ENCODE measurements at regions not wholly inside any gene's neighbourhood (a gene's known extent, or its start where the extent isn't known, plus 50 kb on each side); places are given as distances from the start of the nearest gene placed in this dataset.
A peak's percentile ranks its signal among the peaks of the same experiment; 100 is the strongest.

GRCh38 chr7:125678771-125679170, 749.1 kb upstream of the POT1 start:
- intact Hi-C loops (cut with DNase I) = no loop called here

DNA sequence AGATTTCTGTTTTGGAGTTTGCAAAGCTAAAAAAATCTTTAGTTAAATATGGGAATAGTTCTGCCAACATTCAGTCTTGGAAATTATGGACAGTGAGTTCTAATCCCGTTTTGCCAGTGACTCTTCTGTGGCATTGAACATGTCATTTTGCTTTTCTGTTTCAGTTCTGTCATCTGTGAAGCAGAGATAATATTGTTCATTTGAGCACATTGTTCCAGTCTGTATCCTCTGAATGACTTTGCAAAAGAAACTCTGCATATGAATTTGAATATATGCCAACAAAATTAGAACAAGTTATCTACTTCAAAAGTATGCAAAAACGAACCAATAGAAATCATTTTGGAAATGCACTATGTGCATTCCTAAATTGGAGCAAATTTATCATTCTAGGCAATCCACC, 746.0 kb upstream of the POT1 start:
- DNase-seq = no peak
- intact Hi-C loops (cut with DNase I) = no loop called here

More at GRCh38 chr7:125678771-125679170, 749.1 kb upstream of the POT1 start:
- DNase-seq = no peak

- intact Hi-C loops (cut with DNase I) = no loop called here
- no peak for DNase-seq
Measured at GRCh38 chr7:125675169-125675568, 745.5 kb upstream of the POT1 start.

GRCh38 chr7:125670926-125671572, 741.4 kb upstream of the POT1 start:
- DNase-seq = no peak
- intact Hi-C loops (cut with DNase I) = loop anchor here (2.0 kb wide), 1 partner anchor 610 kb away; no protein-coding TSS in a partner anchor

GRCh38 chr7:125668321-125668993, 738.8 kb upstream of the POT1 start:
- no peak for DNase-seq
- intact Hi-C loops (cut with DNase I) = no loop called here

DNA sequence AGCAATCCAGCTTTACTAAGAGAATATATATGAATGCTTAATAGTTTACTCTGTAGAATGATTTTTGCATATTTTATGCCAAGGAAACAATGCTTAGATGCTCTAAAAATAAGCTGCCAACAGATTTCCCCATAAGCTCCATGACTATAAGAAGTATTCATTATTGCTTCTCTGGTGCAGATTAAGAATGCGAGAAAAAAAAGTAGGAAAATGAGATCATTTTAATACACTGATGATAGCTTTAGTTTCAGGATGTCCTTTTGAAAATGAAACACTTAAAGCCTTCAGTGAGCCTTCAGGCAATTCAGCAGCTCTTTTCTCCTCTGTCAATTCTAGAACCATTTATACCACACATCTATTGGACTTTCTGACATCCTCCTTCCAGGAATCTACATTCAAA, 735.0 kb upstream of the POT1 start:
- intact Hi-C loops (cut with DNase I) = no loop called here
- DNase-seq = no peak

GRCh38 chr7:125663961-125664360, 734.3 kb upstream of the POT1 start:
- no peak for DNase-seq
- intact Hi-C loops (cut with DNase I) = no loop called here

DNA sequence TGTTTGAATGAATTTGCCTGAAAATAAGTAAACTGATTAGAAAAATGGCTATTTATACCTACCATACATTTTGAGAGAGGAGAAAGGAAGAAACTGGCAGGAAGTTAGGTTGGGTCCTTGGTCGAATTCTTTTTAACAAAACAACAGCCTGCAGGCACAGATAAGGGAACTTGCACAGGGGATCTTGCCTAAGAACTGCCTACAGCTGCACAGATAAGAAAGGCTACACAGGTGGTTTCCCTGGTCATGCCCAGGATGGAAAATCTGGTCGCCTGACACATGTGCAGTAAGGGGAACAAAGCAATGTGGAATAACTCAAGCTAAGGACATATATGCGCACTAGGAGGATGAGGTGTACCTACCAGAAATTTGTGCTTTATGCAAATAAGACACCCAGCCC, 732.1 kb upstream of the POT1 start:
- intact Hi-C loops (cut with DNase I) = no loop called here
- no peak for DNase-seq

- intact Hi-C loops (cut with DNase I) = no loop called here
Measured at GRCh38 chr7:125661006-125661405, 731.4 kb upstream of the POT1 start.

GRCh38 chr7:125654076-125654475, 724.5 kb upstream of the POT1 start:
- intact Hi-C loops (cut with DNase I) = no loop called here
- no peak for DNase-seq

More at GRCh38 chr7:125661006-125661405, 731.4 kb upstream of the POT1 start:
- no peak for DNase-seq

DNA sequence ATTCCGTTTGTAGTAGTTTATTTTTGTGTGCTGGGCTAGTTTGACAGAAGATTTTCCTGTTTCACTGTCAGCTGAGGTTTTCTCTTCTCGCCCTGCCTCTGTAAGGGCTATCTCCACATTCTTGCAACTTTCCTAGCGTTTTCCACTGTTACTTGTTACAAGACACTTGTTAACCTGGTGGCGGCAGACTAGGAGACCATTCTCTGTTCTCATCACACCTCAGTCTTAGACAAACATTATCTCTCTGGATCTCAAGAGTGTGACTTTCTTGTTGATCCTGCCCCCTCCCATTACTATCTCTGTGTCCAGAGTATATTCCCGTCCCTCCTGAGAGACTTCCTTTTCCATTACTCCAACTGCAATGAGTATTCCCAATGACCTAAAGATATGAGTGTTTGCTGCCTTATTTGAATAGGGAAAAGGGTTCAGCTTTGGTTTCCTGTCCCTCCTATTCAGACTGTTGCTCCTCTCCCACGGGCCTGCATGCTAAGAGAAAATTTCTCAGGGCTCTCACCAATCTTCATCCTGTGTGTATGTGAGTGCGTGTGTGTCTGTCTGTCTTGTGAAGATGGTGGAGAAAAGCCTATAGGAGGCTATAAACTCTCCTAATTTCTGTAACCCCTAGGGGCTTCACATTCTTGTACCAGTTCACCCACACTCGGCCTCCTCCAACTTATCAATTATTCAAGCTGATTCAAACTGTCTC, 722.4 kb upstream of the POT1 start:
- intact Hi-C loops (cut with DNase I) = no loop called here
- no peak for DNase-seq

DNA sequence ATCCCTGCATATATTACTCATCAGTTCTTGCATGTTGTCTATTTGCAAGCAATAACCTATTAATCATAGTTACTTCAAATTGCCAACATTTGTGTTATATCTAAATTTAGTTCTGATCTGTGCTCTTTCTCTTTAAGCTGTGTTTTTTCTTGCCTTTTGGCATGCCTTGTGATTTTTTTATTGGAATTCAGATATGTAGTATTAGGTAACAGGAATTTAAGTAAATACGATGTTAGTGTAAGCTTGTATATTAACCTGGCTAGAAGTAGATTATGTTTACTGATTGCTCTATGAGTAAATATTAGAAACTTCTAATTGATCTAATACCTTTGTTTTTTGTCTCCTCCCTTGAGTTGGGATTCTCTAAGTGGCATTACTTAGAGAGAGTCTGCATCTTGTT, 718.9 kb upstream of the POT1 start:
- intact Hi-C loops (cut with DNase I) = no loop called here
- DNase-seq = no peak

- DNase-seq = no peak
- intact Hi-C loops (cut with DNase I) = no loop called here
Measured at GRCh38 chr7:125645770-125646169, 716.1 kb upstream of the POT1 start.

DNA sequence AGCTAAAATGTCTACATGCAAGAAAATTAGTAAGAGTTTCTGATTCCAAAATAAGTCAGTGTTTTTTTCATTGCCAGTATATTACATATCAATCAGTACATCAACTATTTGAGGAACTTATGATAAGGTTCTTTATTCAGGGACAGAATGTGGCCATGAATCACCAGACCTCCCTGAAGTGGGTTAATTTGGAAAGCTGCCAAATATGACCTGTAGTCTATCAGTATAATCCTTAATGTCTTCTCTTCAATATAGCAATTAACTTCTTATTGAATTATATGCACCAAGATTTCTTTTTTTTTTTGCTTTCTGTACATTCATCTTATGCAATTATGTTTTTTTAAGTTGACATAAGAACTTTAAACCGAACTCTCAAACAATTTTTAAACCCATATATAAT, 714.5 kb upstream of the POT1 start:
- intact Hi-C loops (cut with DNase I) = no loop called here
- DNase-seq = no peak

- no peak for DNase-seq
- intact Hi-C loops (cut with DNase I) = no loop called here
Measured at GRCh38 chr7:125643302-125643701, 713.7 kb upstream of the POT1 start.

DNA sequence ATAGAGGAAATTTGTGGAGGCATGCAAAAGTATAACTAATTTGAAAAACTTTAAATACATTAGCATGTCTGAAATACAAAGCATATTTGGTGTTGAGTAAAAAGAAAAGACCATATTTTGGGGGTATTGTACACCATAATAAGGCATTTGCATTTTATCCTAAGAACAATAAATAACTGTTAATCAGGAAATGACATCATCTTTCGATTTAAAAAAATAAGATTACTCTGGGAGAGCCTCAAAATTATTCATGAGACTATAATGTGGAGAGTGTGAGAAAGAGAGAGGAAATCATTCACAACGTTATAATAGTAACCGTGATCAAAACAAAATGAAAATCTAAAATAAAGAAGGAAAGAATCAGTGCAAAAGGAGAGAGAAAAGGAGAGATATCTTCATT, 712.3 kb upstream of the POT1 start:
- intact Hi-C loops (cut with DNase I) = no loop called here
- DNase-seq = no peak

- DNase-seq = no peak
- intact Hi-C loops (cut with DNase I) = no loop called here
Measured at GRCh38 chr7:125636320-125636962, 706.8 kb upstream of the POT1 start.

DNA sequence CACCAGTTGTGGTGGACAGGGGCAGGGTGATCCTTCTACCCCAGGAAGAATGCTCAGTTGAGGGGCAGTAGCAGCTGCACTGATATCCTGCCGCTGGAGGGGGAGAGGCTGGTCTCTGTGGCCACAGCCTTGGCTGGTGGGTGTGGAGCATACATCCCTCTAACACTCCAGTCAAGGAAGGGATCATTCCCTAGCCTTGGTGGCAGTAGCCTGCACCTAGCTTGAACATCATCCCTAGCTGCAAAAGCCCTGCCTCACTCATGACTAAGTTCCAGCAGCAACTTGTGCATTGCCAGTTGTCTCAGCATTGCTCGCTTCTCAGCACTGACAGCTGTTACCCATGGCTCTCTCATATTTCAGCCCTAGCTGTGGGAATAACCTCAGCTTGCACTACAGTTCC, 688.9 kb upstream of the POT1 start:
- intact Hi-C loops (cut with DNase I) = no loop called here
- peak in 1 of 10 donors; percentile 57 for DNase-seq

DNA sequence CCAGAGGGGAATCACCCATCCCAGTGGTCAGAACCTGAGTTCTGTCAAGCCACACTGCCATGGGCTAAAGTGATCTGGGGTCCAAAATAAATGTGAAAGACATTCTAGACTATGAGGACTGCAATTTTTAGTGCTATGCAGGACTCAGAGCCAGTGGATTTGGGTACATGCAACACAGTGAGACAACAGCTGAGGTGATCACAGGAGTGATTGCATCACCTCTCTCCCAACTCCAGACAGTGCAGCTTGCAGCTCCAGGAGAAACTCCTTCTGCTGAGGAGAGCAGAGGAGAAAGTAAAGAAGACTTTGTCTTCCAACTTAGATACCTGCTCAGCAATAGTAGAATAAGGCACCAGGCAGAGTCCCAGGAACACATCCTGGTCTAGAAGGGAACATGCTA, 682.0 kb upstream of the POT1 start:
- DNase-seq = no peak
- intact Hi-C loops (cut with DNase I) = no loop called here

DNA sequence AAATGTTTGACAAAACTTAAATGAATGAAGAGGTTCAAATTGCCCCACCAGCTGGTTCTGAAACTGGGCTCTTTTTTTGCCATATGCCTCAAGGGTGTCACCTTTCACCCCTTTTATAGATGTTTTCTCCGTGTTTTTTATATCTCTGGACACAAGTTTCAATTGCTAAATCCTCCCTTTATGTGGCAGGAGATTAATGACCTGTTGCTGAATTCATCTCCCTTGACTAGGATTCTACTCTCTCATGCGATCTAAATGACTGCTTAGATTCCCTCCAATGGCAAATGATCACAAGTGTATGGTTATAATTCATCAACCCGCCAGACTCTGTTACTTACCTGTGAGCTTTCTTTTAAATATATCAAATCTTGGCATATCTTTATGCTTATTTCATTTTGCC, 677.0 kb upstream of the POT1 start:
- intact Hi-C loops (cut with DNase I) = no loop called here
- DNase-seq = no peak

- intact Hi-C loops (cut with DNase I) = no loop called here
- DNase-seq = no peak
Measured at GRCh38 chr7:125605241-125605640, 675.6 kb upstream of the POT1 start.
